HepG2 (cell line): ENCODE measurements at regions not wholly inside any gene's neighbourhood (a gene's known extent, or its start where the extent isn't known, plus 50 kb on each side); places are given as distances from the start of the nearest gene placed in this dataset.

ENCODE experiments used
- HOXA7 ChIP-seq: sonication (generic); formaldehyde crosslinking; IDR thresholded peaks from 2 replicates; pipeline ENCODE4 v1.8.1; 2022; ENCODE audit warnings: mild to moderate bottlenecking, missing genetic modification reagents, moderate library complexity
- KAT8 ChIP-seq: IDR thresholded peaks from 2 replicates; pipeline ENCODE4 v1.6.1; 2016; ENCODE audit warnings: missing genetic modification reagents, missing compliant biosample characterization
- KLF16 ChIP-seq, 2 experiments: sonication (generic) in 1 of 2; formaldehyde crosslinking in 1 of 2; IDR thresholded peaks; 2 replicates each; pipeline versions ENCODE4 v1.6.1 to v1.8.0; 2016 to 2023; ENCODE audit warnings: missing genetic modification reagents in 2 of 2, missing compliant biosample characterization in 1 of 2
- MLX ChIP-seq: IDR thresholded peaks from 2 replicates; pipeline ENCODE4 v1.6.1; 2016
- REST ChIP-seq, 2 experiments: IDR thresholded peaks; 2 replicates each; pipeline ENCODE4 v1.6.1; 2011 to 2012; ENCODE audit warnings: low read length in 2 of 2, borderline replicate concordance in 1 of 2, low read depth in 1 of 2, mild to moderate bottlenecking in 1 of 2, moderate library complexity in 1 of 2
- SMAD1 ChIP-seq: sonication (generic); formaldehyde crosslinking; IDR thresholded peaks from 2 replicates; pipeline ENCODE4 v1.4.0; 2020; ENCODE audit warnings: missing genetic modification reagents, low read depth, mild to moderate bottlenecking, borderline replicate concordance
- SMAD3 ChIP-seq: sonication (generic); formaldehyde crosslinking; IDR thresholded peaks from 2 replicates; pipeline ENCODE4 v1.4.0; 2020; ENCODE audit warnings: missing genetic modification reagents
- SP2 ChIP-seq: sonication (generic); formaldehyde crosslinking; IDR thresholded peaks from 2 replicates; pipeline ENCODE4 v1.5.1; 2020; ENCODE audit warnings: mild to moderate bottlenecking, missing genetic modification reagents
- ZBTB21 ChIP-seq: sonication (generic); formaldehyde crosslinking; IDR thresholded peaks from 2 replicates; pipeline ENCODE4 v1.4.0; 2020; ENCODE audit warnings: missing genetic modification reagents
- ZNF232 ChIP-seq: sonication (generic); formaldehyde crosslinking; IDR thresholded peaks from 2 replicates; pipeline ENCODE4 v1.4.0; 2020; ENCODE audit warnings: missing genetic modification reagents, borderline replicate concordance
- ZNF276 ChIP-seq: sonication (generic); formaldehyde crosslinking; IDR thresholded peaks from 2 replicates; pipeline ENCODE4 v1.4.0; 2020; ENCODE audit warnings: mild to moderate bottlenecking, low read depth, missing genetic modification reagents

DNA sequence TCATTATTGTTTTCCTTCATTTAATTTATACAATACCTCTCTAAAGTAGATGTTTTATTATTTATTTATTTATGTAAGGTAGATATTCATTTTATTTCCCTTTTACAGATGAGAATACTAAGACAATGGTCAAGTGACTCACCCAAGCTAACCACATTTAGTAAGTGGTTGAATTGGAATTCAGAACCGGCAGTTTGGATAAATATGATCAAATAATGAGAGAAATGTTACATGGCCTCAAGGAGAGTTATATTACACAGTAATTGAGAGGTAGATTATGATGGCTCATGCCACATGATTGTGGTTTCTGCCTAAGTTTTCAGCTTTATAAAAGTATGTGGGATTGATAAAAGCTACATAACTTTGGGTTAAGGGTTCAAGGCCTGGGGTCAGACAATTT lies 239.4 kb upstream of the BOD1L1 start:
- no peak for TF ChIP-seq ZBTB21 (CRISPR knock-in tag)
- no peak for TF ChIP-seq SMAD1
- TF ChIP-seq SP2 (CRISPR knock-in tag), result no peak
- no peak for TF ChIP-seq HOXA7 (CRISPR knock-in tag)
- no peak for TF ChIP-seq REST (IDR thresholded peaks at IDR 0.05; ENCODE audit: borderline replicate concordance in 1 of 2, low read depth in 1 of 2, low read length in 2 of 2)
- TF ChIP-seq ZNF276 (CRISPR knock-in tag), result no peak
- TF ChIP-seq KLF16 (CRISPR knock-in tag; IDR thresholded peaks at IDR 0.05), result no peak
- TF ChIP-seq MLX (CRISPR knock-in tag), result no peak
- no peak for TF ChIP-seq KAT8 (CRISPR knock-in tag)
- no peak for TF ChIP-seq ZNF232
- no peak for TF ChIP-seq SMAD3
